Amniotic stem cell (primary cell): ENCODE measurements at regions not wholly inside any gene's neighbourhood (a gene's known extent, or its start where the extent isn't known, plus 50 kb on each side); places are given as distances from the start of the nearest gene placed in this dataset.
"Not testable (repeated sequence)": the region's sequence is repeated elsewhere in the genome, so short reads cannot be mapped to it uniquely, and the experiment has no call there.

ENCODE experiments used
- DNase-seq: peaks from one replicate; lab custom pipeline; 2025; lab: John Stamatoyannopoulos, UW

GRCh38 chr12:92987362-92987761 is 58.3 kb upstream of the EEA1 start:
- peak; percentile 81 for DNase-seq

GRCh38 chr12:92987846-92988621 is 58.9 kb upstream of the EEA1 start:
- no peak for DNase-seq

DNA sequence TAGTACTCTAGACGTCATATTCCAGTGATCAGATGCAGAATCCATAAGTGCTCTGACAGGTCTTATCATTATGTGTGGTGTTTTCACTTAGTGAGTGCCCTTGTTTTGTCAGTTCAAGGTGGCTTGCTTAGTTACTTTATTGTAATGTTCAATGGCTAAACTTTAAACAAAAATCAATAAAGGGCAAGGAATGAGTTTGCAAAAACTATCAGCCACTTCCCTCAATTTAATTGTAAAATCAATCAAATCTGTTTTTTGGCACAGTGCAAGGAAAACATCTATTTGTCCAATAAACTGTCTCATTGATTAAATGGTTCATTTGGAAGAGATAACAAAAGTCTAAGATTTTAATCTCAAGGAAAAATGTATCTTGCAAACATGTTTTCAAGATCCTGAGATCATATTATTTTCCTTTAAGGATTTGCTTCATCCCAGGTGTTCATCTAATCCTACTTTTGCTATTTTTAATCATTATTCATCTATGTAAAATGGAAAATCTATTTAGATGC is 59.6 kb upstream of the EEA1 start:
- DNase-seq = no peak

DNA sequence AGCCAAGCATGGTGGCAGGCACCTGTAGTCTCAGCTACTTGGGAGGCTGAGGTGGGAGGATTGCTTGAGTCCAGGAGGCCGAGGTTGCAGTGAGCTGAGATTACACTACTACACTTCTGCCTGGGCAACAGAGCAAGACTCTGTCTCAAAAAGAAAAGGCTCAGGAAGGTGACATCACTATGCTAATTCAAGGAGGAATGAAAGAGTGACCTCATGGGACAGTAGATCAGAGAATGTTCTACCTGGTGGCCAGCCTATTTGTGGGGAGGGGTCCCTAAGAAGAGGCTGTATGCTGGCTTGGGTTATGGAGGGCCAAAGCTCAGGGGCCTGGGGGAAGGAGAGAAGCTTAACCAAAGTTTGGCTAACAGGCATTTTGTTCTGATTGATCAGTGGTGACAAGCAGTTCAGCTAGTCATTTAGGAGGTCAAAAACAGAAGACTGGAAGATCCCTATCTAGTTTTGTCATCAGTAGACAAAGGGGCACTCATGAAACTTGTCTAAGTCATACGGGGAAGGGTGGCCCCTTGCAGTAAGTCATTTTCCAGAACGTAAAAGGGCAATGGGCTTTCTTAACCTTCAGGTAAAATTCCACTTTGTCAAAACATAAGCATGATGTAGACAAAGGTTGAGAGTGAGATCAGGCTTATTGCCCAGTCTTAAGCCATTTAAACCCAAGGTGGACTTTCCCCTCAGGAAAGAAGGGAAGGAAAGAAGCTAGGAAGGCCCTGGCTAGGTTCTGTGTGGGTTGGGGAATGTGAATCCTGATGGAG is 60.8 kb upstream of the EEA1 start:
- DNase-seq = no peak

- no peak for DNase-seq
Measured at GRCh38 chr12:92991134-92991533, 62.0 kb upstream of the EEA1 start.

DNA sequence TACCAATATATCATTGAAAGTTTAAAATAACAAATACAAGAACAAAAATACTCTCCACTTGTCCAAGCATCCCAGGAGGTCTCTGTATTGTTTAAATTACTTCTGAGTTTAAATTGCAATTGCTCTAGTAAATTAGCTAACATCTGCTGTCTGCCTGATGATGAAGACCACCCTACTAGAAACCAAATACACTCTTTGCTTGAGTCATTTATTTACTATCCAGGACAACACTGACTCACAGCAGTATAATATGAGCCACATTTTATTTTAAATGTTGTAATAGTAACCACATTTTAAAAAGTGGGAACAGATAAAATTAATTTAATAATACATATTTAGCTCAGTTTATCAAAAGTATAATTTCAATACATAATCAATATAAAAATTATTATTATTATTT is 62.9 kb upstream of the EEA1 start:
- DNase-seq = no peak

DNA sequence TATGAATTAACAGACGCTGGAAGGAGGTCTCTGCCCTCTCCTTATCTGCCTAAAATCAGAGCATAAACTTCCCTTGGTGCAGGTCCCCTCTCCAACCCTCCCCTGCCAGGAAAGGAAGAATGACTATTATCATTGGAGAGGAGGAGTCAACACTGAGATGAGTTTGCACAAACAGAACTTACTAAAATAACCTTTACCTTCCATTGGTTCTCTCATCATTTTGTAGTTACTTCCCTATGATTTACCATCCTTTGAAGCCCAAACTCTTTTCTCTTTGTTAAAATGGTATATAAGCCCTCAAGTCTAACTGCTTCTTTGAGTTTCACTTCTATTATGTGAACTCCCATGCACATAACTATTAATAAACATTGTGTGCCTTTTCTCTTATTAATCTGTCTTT is 64.2 kb upstream of the EEA1 start:
- DNase-seq = no peak

- DNase-seq = no peak
Measured at GRCh38 chr12:92995258-92995903, 66.3 kb upstream of the EEA1 start.

DNA sequence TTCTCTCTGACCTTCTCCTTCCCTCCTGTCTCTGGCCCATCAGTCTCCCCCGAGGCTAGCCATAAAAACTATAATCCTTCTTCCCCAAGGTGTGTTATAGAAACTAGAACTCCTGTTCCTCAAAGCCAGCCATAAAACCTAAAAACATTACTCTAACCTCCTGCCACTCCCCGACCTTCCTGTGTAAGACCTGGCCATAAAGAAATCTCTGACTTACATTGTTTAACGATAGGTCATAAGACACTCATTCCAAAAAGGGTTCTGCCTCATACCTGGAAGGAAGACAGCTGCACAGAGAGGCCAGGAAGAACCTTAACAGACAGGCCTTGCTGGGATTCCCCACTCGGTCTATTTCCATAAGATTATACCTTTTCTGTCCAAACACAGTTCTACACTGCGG is 70.9 kb upstream of the EEA1 start:
- DNase-seq = no peak

GRCh38 chr12:93001407-93001806 is 72.3 kb upstream of the EEA1 start:
- no peak for DNase-seq

- DNase-seq = peak; percentile 71
Measured at GRCh38 chr12:93002293-93003054, 73.4 kb upstream of the EEA1 start.

- no peak for DNase-seq
Measured at GRCh38 chr12:93003531-93004239, 74.6 kb upstream of the EEA1 start.

- DNase-seq = no peak
Measured at GRCh38 chr12:93005928-93006392, 76.9 kb upstream of the EEA1 start.

DNA sequence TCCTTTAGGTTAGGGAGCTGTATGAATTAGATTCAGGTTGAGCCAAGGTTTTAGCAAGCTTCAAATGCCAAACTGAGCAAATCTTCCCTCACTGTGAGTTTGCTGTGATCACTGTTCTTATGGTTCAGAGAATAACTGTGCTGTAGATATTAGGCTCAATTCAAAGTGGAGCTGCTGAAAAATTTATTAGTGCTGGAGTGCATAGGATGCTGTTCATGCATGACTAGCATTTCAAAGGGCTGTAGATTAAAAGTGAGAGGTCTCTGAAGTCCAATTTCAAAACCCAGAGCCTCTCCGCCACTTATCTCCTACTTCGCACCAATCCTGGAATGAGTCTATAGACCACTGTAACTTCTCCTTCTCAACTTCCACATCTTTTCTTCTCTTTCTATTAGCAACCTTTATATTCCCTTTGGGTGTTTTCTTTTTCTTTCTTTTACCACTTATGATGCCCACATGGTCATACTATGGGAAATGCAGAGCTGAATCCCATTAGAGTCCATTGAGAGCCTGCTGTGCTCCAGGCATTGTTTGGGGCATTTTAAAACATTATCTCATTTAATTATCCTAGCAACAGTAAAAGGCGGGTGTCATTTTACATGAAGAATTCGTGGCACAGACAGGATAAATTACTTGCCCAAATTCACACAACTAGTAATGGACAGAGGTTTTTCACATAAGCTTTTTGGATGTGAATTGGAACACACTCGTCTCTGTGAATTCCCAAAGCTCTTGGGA is 77.5 kb upstream of the EEA1 start:
- no peak for DNase-seq

DNA sequence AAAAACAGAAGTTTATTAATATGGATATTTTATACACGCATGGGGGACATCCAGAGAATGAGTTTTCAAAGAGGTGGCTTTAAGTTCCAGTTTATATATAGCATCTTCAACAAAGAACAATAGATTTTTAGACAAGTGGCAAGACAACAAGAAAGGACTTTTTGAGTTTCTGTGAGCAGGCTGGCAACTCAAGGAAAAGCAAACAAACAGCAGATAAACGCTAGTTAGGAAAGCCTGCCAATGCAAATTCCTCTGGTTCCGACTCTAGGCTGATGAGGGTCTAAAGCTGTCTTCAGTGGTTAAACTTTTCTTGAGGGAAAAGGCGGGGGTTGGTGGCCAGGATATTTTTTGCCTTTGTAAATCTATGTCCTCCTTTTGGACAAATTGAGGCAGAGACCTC is 78.4 kb upstream of the EEA1 start:
- DNase-seq = no peak

DNA sequence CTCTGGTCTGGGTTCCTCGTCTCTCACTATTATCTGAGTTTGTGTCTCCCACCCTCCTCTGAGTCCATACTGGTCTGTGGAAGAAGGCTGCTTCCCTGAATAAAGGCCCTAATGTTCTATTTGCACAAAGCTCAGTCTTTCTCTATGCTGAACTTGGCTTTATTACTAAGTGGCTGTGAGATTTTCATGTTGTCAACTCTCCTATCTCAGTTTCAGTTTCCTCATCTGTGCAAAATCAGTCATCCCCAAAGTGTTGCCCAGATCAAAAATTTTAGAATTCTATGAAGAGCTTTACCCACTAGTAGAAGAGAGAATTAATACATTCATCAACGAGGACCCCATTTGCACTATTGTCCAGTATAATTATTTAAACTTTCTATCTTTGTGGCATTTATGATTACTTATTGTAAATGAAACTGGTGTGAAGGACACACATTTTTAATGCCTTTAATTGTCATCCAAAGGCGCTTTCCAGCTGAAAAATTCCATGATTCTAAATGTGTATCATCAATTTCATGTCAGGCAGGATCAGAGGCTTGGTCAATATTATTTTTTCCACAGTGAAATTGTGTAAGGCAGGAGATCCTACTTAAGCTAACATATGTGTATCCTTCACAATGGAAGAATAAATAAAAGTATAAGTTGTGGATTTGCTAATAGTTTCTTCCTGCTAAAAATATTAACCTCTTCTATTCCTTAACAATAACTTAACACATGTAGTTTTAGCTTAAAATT is 79.1 kb upstream of the EEA1 start:
- no peak for DNase-seq

DNA sequence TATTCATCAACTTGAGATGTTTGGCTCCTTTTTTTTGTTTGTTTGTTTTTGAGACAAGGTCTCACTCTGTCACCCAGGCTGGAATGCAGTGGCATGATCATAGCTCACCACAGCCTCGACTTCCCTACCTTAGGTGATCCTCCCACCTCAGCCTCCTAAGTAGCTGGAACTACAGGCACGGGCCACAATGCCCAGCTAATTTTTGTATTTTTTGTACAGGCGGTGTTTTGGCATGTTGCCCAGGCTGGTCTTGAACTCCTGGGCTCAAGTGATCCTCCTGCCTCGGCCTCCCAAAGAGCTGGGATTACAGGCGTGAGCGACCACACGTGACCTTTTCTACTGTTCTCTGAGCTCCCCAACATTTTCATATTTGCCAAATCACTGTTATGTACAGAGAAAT is 79.8 kb upstream of the EEA1 start:
- DNase-seq = not testable (repeated sequence)

- DNase-seq = no peak
Measured at GRCh38 chr12:93009533-93009932, 80.4 kb upstream of the EEA1 start.

- no peak for DNase-seq
Measured at GRCh38 chr12:93010461-93010860, 81.4 kb upstream of the EEA1 start.

- DNase-seq = no peak
Measured at GRCh38 chr12:93011100-93011499, 82.0 kb upstream of the EEA1 start.
